GM19463 (cell line): ENCODE measurements at regions not wholly inside any gene's neighbourhood (a gene's known extent, or its start where the extent isn't known, plus 50 kb on each side); places are given as distances from the start of the nearest gene placed in this dataset.

Experiments used
- ATAC-seq: cut with Tn5 transposase; IDR thresholded peaks from one replicate; pipeline ENCODE4 v1.9.1; 2021; ENCODE audit warnings: mild to moderate bottlenecking, moderate library complexity; ENCODE audit not compliant: unreplicated experiment

DNA sequence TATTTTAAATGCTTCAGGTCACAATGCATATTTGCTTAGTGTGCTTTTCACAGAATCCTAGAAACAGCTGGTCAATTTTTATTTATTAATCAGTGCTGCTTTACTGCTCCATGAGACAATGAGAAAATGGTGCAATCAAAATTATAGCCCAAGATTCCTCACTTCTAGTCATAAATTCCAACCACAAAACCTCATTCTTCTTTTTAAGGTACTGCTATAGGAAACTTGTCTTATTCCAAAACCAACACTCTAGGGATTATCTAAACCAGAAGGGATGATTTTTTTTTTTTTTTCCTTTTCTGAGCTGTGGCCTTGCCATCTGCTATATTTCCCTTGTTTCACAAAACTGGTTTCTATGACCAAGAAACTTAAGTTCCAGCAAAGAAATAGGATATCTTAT lies 64.0 kb upstream of the SEMA3A start:
- no peak for ATAC-seq

DNA sequence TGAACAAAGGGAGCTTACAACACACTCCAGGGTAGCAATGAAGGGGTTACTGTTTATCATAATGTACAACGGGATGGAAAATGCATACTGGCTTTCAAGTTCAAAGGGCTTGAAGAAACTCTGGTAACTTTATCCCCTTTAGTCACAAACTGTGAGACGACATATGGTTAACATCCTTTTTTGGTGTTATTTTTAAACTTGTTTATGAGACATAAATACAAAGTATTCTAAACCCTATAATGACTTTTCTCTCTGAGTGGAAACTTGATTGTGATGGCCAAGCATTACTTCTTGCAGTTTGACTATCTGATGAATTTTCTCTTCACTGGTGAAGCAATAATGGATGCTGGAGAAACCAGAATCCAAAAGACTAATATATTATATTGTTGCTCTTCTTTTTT lies 62.0 kb upstream of the SEMA3A start:
- ATAC-seq, result no peak

DNA sequence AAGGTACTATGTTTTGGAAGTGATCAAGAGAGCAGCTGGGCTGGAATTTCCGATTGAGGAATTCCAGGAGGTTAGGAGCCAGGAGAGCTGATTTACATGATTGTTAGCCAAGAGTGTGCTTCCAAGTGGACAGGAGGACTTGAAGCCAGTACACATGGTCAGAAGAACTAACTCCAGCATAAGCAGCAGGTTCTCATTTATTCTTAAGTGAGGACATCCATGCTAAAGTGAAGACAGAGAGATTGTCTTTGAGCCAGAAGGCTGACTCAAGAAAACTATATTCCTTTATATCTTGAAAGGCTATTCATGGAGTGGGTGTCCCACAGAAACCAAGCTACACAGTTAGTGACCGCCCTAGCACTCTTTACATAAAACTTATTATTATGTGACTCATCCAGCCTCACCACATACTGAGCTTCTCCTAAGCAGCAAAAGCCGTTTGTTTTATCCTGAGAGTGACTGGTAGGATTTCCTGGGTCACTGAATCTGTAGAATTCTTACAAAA lies 56.7 kb upstream of the SEMA3A start:
- ATAC-seq, result no peak

DNA sequence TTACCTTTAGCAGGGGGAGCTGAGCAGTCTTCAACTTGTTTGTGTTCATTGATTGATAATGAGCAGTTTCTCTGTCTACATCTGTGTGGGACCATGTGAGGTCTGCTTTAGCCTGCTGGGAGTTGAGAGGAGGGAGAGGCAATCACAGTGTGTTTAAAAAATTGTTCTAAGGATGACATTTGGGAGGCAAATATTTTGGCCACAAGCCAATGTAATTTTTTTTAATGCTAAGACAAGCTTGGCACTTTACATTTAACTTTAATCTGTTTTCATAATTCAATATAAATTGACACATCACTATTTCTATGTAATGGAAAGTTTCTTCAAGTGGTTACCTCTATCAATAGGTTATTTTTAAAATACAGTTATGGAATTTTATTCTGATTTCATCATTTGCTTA lies 55.9 kb upstream of the SEMA3A start:
- no peak for ATAC-seq

DNA sequence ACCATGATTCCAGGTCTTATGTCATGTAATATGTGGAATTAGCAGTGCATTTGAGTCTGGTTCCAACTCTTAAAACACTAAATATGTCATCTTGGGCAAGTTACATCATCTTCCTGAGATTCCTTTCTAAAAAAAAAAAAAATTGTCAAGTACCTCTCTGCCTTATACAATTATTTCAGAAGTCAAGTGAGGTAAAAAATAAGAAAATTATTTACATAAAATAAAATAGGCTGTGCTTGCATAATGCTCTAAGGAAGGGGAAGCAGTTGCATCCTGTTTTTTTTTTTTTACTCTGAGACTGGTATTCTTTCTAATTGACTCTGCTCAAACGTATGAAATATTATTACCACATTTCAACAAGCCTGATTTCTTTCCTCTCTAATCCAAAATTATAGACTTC lies 55.1 kb upstream of the SEMA3A start:
- no peak for ATAC-seq

DNA sequence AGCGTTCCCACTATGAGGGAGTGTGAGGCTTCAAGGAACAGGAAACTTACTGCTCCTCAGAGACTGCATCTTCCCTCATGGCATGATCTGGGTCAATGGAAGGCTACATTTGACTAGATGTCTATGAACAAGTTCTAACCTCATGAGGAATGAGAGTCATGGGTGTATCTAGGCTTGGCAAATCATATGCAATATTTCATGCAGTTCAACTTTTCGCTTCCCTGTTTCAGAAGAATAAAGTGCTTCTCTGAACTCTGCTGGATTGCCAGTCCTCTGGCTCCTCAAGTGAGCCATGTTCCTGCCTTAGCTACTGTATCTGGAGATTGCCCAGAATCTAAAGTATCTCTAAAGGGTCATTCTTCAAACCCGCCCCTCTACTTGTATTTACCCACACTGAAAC lies 54.3 kb upstream of the SEMA3A start:
- peak; percentile 41 for ATAC-seq

DNA sequence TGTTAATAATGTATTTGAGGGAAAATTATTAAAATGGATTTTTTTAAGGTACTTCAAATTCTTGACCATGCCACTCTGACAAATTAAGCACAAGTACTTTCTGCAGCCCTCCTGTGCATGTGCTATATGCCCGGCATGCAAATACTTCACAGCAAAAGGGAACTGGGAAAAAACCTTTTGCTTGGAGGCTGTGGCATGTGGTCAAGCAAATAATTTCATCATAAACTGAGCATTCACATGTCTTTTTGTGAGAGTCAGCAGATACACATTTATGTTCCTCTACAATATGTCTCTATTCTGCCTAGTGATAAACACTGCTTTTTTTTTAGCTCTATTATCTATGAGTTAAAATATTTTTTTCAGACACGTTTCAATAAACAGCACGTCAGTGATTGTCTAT lies 53.7 kb upstream of the SEMA3A start:
- peak; percentile 87 for ATAC-seq

DNA sequence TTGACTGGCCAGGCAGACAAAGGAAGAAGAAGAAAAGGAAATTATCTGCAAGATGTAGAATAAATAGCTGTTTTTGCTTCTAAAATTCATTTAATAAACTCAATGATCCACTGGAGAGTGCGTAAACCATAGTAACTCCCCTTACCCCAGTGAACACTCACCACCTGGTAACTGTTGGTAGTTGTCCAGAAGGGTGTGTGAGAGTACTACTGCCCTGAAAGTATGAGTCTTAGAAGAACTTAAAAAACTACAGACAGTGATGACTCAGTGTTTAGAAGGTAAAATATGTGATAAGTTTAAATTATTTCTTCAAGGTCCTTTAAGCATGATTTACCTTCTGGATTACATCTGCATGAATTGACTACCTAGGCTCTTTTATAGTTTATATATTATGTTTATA lies 53.0 kb upstream of the SEMA3A start:
- no peak for ATAC-seq

DNA sequence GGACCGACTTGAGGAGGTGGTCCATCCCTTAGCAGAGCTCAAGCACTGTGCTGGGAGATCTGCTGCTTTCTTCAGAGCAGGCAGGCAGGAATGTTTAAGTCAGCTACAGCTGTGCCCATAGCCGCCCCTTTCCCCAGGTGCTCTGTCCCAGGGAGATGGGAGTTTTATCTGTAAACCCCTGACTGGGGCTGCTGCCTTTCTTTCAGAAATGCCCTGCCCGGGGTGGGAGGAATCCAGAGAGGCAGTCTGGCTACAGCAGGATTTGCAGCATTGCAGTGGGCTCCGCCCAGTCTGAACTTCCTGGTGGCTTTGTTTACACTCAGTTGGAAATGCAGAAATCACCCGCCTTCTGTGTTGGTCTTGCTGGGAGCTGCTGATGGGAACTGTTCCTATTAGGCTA lies 51.2 kb upstream of the SEMA3A start:
- no peak for ATAC-seq
